ENCODE measurements at regions not wholly inside any gene's neighbourhood (a gene's known extent, or its start where the extent isn't known, plus 50 kb on each side); places are given as distances from the start of the nearest gene placed in this dataset.
A peak's percentile ranks its signal among the peaks of the same experiment; 100 is the strongest.
"Not testable (repeated sequence)": the region's sequence is repeated elsewhere in the genome, so short reads cannot be mapped to it uniquely, and the experiment has no call there.

- ChIA-PET POLR2A (no interaction called here), CTCF (no interaction called here)
- no peak for DNase-seq
- Mint-ChIP-seq H3K27ac (no peak overlapping the region), H3K4me3 (no peak overlapping the region), H3K27me3 (no peaks in the 10 kb centered on the region), H3K36me3 (ENCODE audit: low read depth) (no peaks in the 10 kb centered on the region), H3K9me3 (no peaks in the 10 kb centered on the region), H3K4me1 (no peaks in the 10 kb centered on the region)
Observed at GRCh38 chr12:11446372-11446771, 51.0 kb upstream of the PRB2 start.

- Mint-ChIP-seq H3K4me1 (no peaks in the 10 kb centered on the region), H3K4me3 (no peak overlapping the region), H3K27ac (no peak overlapping the region), H3K9me3 (no peaks in the 10 kb centered on the region), H3K36me3 (ENCODE audit: low read depth) (no peaks in the 10 kb centered on the region), H3K27me3 (peaks cover 2% of the 10 kb centered on the region)
- CTCF ChIA-PET: no interaction called here
- POLR2A ChIA-PET: no interaction called here
- no peak for DNase-seq
Observed at GRCh38 chr12:11457996-11458645, 62.8 kb upstream of the PRB2 start.

- no peaks in the 10 kb centered on the region for H3K36me3 Mint-ChIP-seq (ENCODE audit: low read depth)
- no peak overlapping the region for H3K4me3 Mint-ChIP-seq
- H3K4me1 Mint-ChIP-seq: no peaks in the 10 kb centered on the region
- H3K27ac Mint-ChIP-seq: no peak overlapping the region
- DNase-seq: no peak
- ChIA-PET CTCF (no interaction called here), POLR2A (interaction anchor here (0.7 kb wide), 1 partner anchor 1438 kb away, joined by 3 read pairs; no protein-coding TSS in a partner anchor)
- no peaks in the 10 kb centered on the region for H3K9me3 Mint-ChIP-seq
- H3K27me3 Mint-ChIP-seq: no peaks in the 10 kb centered on the region
Observed at GRCh38 chr12:11460343-11461023, 65.1 kb upstream of the PRB2 start.

GRCh38 chr12:11461433-11461832 lies 66.1 kb upstream of the PRB2 start:
- POLR2A ChIA-PET: no interaction called here
- no peaks in the 10 kb centered on the region for H3K36me3 Mint-ChIP-seq (ENCODE audit: low read depth)
- CTCF ChIA-PET: no interaction called here
- H3K4me3 Mint-ChIP-seq: no peak overlapping the region
- H3K27me3 Mint-ChIP-seq: no peaks in the 10 kb centered on the region
- no peak overlapping the region for H3K27ac Mint-ChIP-seq
- DNase-seq: no peak
- H3K4me1 Mint-ChIP-seq: no peaks in the 10 kb centered on the region
- no peaks in the 10 kb centered on the region for H3K9me3 Mint-ChIP-seq

GRCh38 chr12:11477110-11477509 lies 81.7 kb upstream of the PRB2 start:
- no peak overlapping the region for H3K4me3 Mint-ChIP-seq
- ChIA-PET CTCF (no interaction called here), POLR2A (no interaction called here)
- no peaks in the 10 kb centered on the region for H3K4me1 Mint-ChIP-seq
- no peak for DNase-seq
- H3K27ac Mint-ChIP-seq: no peak overlapping the region
- peaks cover 7% of the 10 kb centered on the region for H3K27me3 Mint-ChIP-seq
- H3K9me3 Mint-ChIP-seq: no peaks in the 10 kb centered on the region
- no peaks in the 10 kb centered on the region for H3K36me3 Mint-ChIP-seq (ENCODE audit: low read depth)

- Mint-ChIP-seq H3K27me3 (peaks cover 12% of the 10 kb centered on the region), H3K27ac (no peak overlapping the region), H3K4me1 (peaks cover 4% of the 10 kb centered on the region), H3K9me3 (no peaks in the 10 kb centered on the region), H3K4me3 (no peak overlapping the region), H3K36me3 (ENCODE audit: low read depth) (no peaks in the 10 kb centered on the region)
- CTCF ChIA-PET: interaction anchor here (1.8 kb wide), 1 partner anchor 255 kb away, joined by 5 read pairs; no protein-coding TSS in a partner anchor
- POLR2A ChIA-PET: no interaction called here
- DNase-seq: no peak
Observed at GRCh38 chr12:11482955-11483354, 87.6 kb upstream of the PRB2 start.

- ChIA-PET CTCF (interaction anchor here (0.6 to 3.9 kb wide), 9 partner anchors 9 to 723 kb away, joined by 3 to 17 read pairs (median 4); no protein-coding TSS in a partner anchor), POLR2A (interaction anchor here (1.6 kb wide), 1 partner anchor 316 kb away, joined by 5 read pairs; the partner anchor contains the start of gene SMIM10L1)
- H3K36me3 Mint-ChIP-seq (ENCODE audit: low read depth): no peaks in the 10 kb centered on the region
Observed at GRCh38 chr12:11486623-11487444, 91.5 kb upstream of the PRB2 start.

GRCh38 chr12:11496157-11496851 lies 100.9 kb upstream of the PRB2 start:
- CTCF ChIA-PET: interaction anchor here (0.7 to 1.5 kb wide), 4 partner anchors 8 to 537 kb away, joined by 3 to 4 read pairs (median 4); no protein-coding TSS in a partner anchor
- H3K27ac Mint-ChIP-seq: no peak overlapping the region
- H3K36me3 Mint-ChIP-seq (ENCODE audit: low read depth): no peaks in the 10 kb centered on the region
- no peaks in the 10 kb centered on the region for H3K4me1 Mint-ChIP-seq
- peaks cover 31% of the 10 kb centered on the region for H3K27me3 Mint-ChIP-seq
- no peaks in the 10 kb centered on the region for H3K9me3 Mint-ChIP-seq
- no peak for DNase-seq
- POLR2A ChIA-PET: no interaction called here
- no peak overlapping the region for H3K4me3 Mint-ChIP-seq

More at GRCh38 chr12:11486623-11487444, 91.5 kb upstream of the PRB2 start:
- H3K27me3 Mint-ChIP-seq: peaks cover 27% of the 10 kb centered on the region
- no peak overlapping the region for H3K4me3 Mint-ChIP-seq
- H3K27ac Mint-ChIP-seq: no peak overlapping the region
- no peaks in the 10 kb centered on the region for H3K9me3 Mint-ChIP-seq
- peak; percentile 84 for DNase-seq
- peaks cover 4% of the 10 kb centered on the region for H3K4me1 Mint-ChIP-seq

- H3K4me1 Mint-ChIP-seq: no peaks in the 10 kb centered on the region
- H3K4me3 Mint-ChIP-seq: no peak overlapping the region
- CTCF ChIA-PET: interaction anchor here (1.5 kb wide), 1 partner anchor 9 kb away, joined by 4 read pairs; no protein-coding TSS in a partner anchor
- H3K27me3 Mint-ChIP-seq: peaks cover 36% of the 10 kb centered on the region
- H3K36me3 Mint-ChIP-seq (ENCODE audit: low read depth): no peaks in the 10 kb centered on the region
- POLR2A ChIA-PET: no interaction called here
- no peaks in the 10 kb centered on the region for H3K9me3 Mint-ChIP-seq
- no peak overlapping the region for H3K27ac Mint-ChIP-seq
- no peak for DNase-seq
Observed at GRCh38 chr12:11497438-11497837, 102.1 kb upstream of the PRB2 start.

- ChIA-PET POLR2A (no interaction called here), CTCF (no interaction called here)
- no peak for DNase-seq
- Mint-ChIP-seq H3K36me3 (ENCODE audit: low read depth) (no peaks in the 10 kb centered on the region), H3K9me3 (no peaks in the 10 kb centered on the region), H3K27ac (no peak overlapping the region), H3K27me3 (peaks cover 30% of the 10 kb centered on the region), H3K4me3 (no peak overlapping the region), H3K4me1 (no peaks in the 10 kb centered on the region)
Observed at GRCh38 chr12:11497995-11498394, 102.6 kb upstream of the PRB2 start.

- H3K27me3 Mint-ChIP-seq: peaks cover 27% of the 10 kb centered on the region
- H3K27ac Mint-ChIP-seq; POLR2A ChIA-PET; H3K9me3 Mint-ChIP-seq; H3K36me3 Mint-ChIP-seq (ENCODE audit: low read depth); CTCF ChIA-PET; DNase-seq; H3K4me1 Mint-ChIP-seq; H3K4me3 Mint-ChIP-seq: not testable (repeated sequence)
Observed at GRCh38 chr12:11498574-11498973, 103.2 kb upstream of the PRB2 start.

GRCh38 chr12:11499806-11500187 lies 104.4 kb upstream of the PRB2 start:
- POLR2A ChIA-PET: interaction anchor here (1.1 kb wide), 1 partner anchor 46 kb away, joined by 4 read pairs; no protein-coding TSS in a partner anchor
- Mint-ChIP-seq H3K9me3 (no peaks in the 10 kb centered on the region), H3K27ac (no peak overlapping the region), H3K4me3 (no peak overlapping the region), H3K27me3 (peaks cover 26% of the 10 kb centered on the region), H3K4me1 (no peaks in the 10 kb centered on the region), H3K36me3 (ENCODE audit: low read depth) (no peaks in the 10 kb centered on the region)
- CTCF ChIA-PET: interaction anchor here (2.1 kb wide), 1 partner anchor 46 kb away, joined by 7 read pairs; no protein-coding TSS in a partner anchor
- DNase-seq: no peak
